Natural killer cell (primary cell): ENCODE measurements at regions not wholly inside any gene's neighbourhood (a gene's known extent, or its start where the extent isn't known, plus 50 kb on each side); places are given as distances from the start of the nearest gene placed in this dataset.

Experiments used
- ATAC-seq, 3 donors: fragments of 150-1000 bp in 2 of 3; fragments of 200-7000 bp in 1 of 3; cut with Tn5 transposase; 1 replicate in 1 of 3; 2 replicates in 2 of 3; pipeline ENCODE4 v1.10.0; 2021; ENCODE audit warnings: mild to moderate bottlenecking in 2 of 3, moderate library complexity in 2 of 3
- DNase-seq, 2 donors: peaks; one replicate each; pipeline versions ENCODE4 v3.0.0 to v3.0.0-alpha.2; 2013 to 2021; ENCODE audit warnings: mixed read lengths in 1 of 2
- H3K27ac ChIP-seq: one replicate; pipeline ENCODE4 v1.5.1; 2013; ENCODE audit warnings: mild to moderate bottlenecking, low read length
- H3K27me3 ChIP-seq: one replicate; pipeline ENCODE4 v1.6.1; 2013; ENCODE audit warnings: low read length; ENCODE audit not compliant: control insufficient read depth, insufficient read depth
- H3K36me3 ChIP-seq: one replicate; pipeline ENCODE4 v1.6.1; 2013; ENCODE audit warnings: low read length; ENCODE audit not compliant: control insufficient read depth, insufficient read depth
- H3K4me1 ChIP-seq: one replicate; pipeline ENCODE4 v1.6.1; 2013; ENCODE audit warnings: low read length; ENCODE audit not compliant: control insufficient read depth, insufficient read depth
- H3K4me3 ChIP-seq: one replicate; pipeline ENCODE4 v1.5.1; 2013; ENCODE audit warnings: low read length
- H3K9me3 ChIP-seq: one replicate; pipeline ENCODE4 v1.6.1; 2013; ENCODE audit warnings: low read length; ENCODE audit not compliant: control insufficient read depth, insufficient read depth
- H3K27ac Mint-ChIP-seq, 2 donors: one replicate each; pipeline ENCODE4 v1.8.0; 2022; ENCODE audit warnings: mild to moderate bottlenecking in 2 of 2, mixed read lengths in 2 of 2, moderate library complexity in 1 of 2
- H3K27me3 Mint-ChIP-seq, 2 donors: one replicate each; pipeline ENCODE4 v1.8.0; 2022; ENCODE audit warnings: low read depth in 2 of 2, mixed read lengths in 2 of 2
- H3K36me3 Mint-ChIP-seq: one replicate; pipeline ENCODE4 v1.8.0; 2022; ENCODE audit warnings: mixed read lengths
- H3K4me1 Mint-ChIP-seq, 2 donors: one replicate each; pipeline ENCODE4 v1.8.0; 2022; ENCODE audit warnings: mixed read lengths in 2 of 2
- H3K4me3 Mint-ChIP-seq: one replicate; pipeline ENCODE4 v1.8.0; 2022; ENCODE audit warnings: mild to moderate bottlenecking, moderate library complexity, mixed read lengths
- H3K9me3 Mint-ChIP-seq, 2 donors: one replicate each; pipeline ENCODE4 v1.8.0; 2022; ENCODE audit warnings: mixed read lengths in 2 of 2
- WGBS: methylation state at CpG from one replicate; pipeline ENCODE4 v1.1.7; 2013; ENCODE audit warnings: missing lambda C conversion rate; ENCODE audit not compliant: insufficient coverage; 5-methylcytosine and 5-hydroxymethylcytosine counted together
- intact Hi-C: fragments of 100-400 bp; cut with micrococcal nuclease; formaldehyde crosslinking; loops from one replicate; pipeline ENCODE4 v1.14.2; 2022
- TF ChIP-seq, protein P1 (sequence below): fragments of 200-600 bp; IDR thresholded peaks from one replicate; pipeline ENCODE4 v1.8.0; 2022; ENCODE audit warnings: antibody characterized with exemption

- intact Hi-C loops, result no loop called here
- H3K27me3 ChIP-seq, result no peaks in the 10 kb centered on the region
- DNase-seq, result no peak
- Mint-ChIP-seq H3K4me1 (no peaks in the 10 kb centered on the region), H3K9me3 (peaks cover 0 to 4% of the 10 kb centered on the region in 2 donors), H3K27ac (no peak overlapping the region), H3K36me3 (no peaks in the 10 kb centered on the region), H3K27me3 (no peaks in the 10 kb centered on the region), H3K4me3 (no peak overlapping the region)
- H3K4me1 ChIP-seq, result no peaks in the 10 kb centered on the region
- WGBS, result 100% methylated on average over 1 of the region's 1 CpG
- TF ChIP-seq, protein P1, sequence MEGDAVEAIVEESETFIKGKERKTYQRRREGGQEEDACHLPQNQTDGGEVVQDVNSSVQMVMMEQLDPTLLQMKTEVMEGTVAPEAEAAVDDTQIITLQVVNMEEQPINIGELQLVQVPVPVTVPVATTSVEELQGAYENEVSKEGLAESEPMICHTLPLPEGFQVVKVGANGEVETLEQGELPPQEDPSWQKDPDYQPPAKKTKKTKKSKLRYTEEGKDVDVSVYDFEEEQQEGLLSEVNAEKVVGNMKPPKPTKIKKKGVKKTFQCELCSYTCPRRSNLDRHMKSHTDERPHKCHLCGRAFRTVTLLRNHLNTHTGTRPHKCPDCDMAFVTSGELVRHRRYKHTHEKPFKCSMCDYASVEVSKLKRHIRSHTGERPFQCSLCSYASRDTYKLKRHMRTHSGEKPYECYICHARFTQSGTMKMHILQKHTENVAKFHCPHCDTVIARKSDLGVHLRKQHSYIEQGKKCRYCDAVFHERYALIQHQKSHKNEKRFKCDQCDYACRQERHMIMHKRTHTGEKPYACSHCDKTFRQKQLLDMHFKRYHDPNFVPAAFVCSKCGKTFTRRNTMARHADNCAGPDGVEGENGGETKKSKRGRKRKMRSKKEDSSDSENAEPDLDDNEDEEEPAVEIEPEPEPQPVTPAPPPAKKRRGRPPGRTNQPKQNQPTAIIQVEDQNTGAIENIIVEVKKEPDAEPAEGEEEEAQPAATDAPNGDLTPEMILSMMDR, result no peak
- H3K9me3 ChIP-seq, result no peaks in the 10 kb centered on the region
- H3K4me3 ChIP-seq, result no peak overlapping the region
- no peaks in the 10 kb centered on the region for H3K36me3 ChIP-seq
- ATAC-seq, result peak in 1 of 3 donors; percentile 17
- no peak overlapping the region for H3K27ac ChIP-seq
These were observed 314.7 kb downstream of the METTL4 start for GRCh38 chr18:2256577-2256976.

GRCh38 chr18:2258954-2259353, 312.4 kb downstream of the METTL4 start:
- TF ChIP-seq, protein P1, result no peak
- Histone ChIP-seq H3K36me3 (no peaks in the 10 kb centered on the region), H3K9me3 (no peaks in the 10 kb centered on the region), H3K4me3 (no peak overlapping the region), H3K27me3 (no peaks in the 10 kb centered on the region), H3K4me1 (no peaks in the 10 kb centered on the region), H3K27ac (no peak overlapping the region)
- peaks cover 0 to 4% of the 10 kb centered on the region in 2 donors for H3K9me3 Mint-ChIP-seq
- DNase-seq (no peak), ATAC-seq (no peak)
- H3K36me3 Mint-ChIP-seq, result no peaks in the 10 kb centered on the region
- no peaks in the 10 kb centered on the region for H3K4me1 Mint-ChIP-seq
- H3K27me3 Mint-ChIP-seq, result peaks cover 0 to 3% of the 10 kb centered on the region in 2 donors
- no peak overlapping the region for H3K27ac Mint-ChIP-seq
- H3K4me3 Mint-ChIP-seq, result no peak overlapping the region
- intact Hi-C loops, result no loop called here
- 97% methylated on average over 4 of the region's 6 CpGs for WGBS

DNA sequence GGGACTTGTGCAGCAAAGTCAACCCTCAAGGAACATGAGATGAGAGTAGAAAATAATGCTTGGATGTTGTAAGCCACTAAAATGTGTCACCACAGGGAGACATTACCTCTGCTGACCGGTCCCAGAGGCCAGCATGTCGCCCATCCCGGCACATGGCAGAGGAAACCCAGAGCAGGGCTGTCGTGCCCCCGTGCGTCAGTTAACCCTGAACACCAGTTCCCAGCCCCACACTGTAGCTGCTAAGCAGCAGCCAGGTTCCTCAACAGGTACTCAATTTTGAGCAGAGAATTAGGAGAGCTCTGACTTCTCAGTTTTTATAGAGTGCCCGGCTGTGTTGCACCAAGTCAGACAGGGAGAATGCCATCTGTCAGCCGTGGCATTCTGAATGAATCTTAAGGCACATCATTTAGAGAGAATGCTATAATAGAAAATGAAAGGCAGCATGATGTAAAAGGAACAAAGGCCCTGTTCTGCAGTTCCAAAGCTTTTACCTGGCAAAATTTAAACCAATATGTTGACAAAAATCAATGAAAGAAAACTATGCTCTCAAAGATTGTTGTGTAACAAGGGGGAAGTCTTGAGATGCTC, 307.9 kb downstream of the METTL4 start:
- H3K4me3 ChIP-seq, result no peak overlapping the region
- TF ChIP-seq, protein P1, result no peak
- H3K27me3 ChIP-seq, result no peaks in the 10 kb centered on the region
- Mint-ChIP-seq H3K27me3 (peaks cover 11 to 18% of the 10 kb centered on the region in 2 donors), H3K9me3 (peaks cover 0 to 3% of the 10 kb centered on the region in 2 donors), H3K4me1 (no peaks in the 10 kb centered on the region), H3K27ac (no peak overlapping the region), H3K36me3 (no peaks in the 10 kb centered on the region), H3K4me3 (no peak overlapping the region)
- DNase-seq, result no peak
- 90% methylated on average over 8 of the region's 8 CpGs for WGBS
- H3K9me3 ChIP-seq, result no peaks in the 10 kb centered on the region
- no peaks in the 10 kb centered on the region for H3K4me1 ChIP-seq
- H3K36me3 ChIP-seq, result no peaks in the 10 kb centered on the region
- no peak for ATAC-seq
- intact Hi-C loops, result no loop called here
- no peak overlapping the region for H3K27ac ChIP-seq

- Histone ChIP-seq H3K4me1 (no peaks in the 10 kb centered on the region), H3K27ac (no peak overlapping the region), H3K9me3 (no peaks in the 10 kb centered on the region), H3K36me3 (no peaks in the 10 kb centered on the region), H3K4me3 (no peak overlapping the region), H3K27me3 (no peaks in the 10 kb centered on the region)
- Mint-ChIP-seq H3K4me3 (no peak overlapping the region), H3K27ac (no peak overlapping the region), H3K36me3 (no peaks in the 10 kb centered on the region), H3K9me3 (no peaks in the 10 kb centered on the region), H3K27me3 (no peaks in the 10 kb centered on the region), H3K4me1 (no peaks in the 10 kb centered on the region)
- TF ChIP-seq, protein P1, result no peak
- intact Hi-C loops, result no loop called here
- no peak for ATAC-seq
- no peak for DNase-seq
- WGBS, result no CpG with 5 or more reads among the region's 2 CpGs
These were observed 296.7 kb downstream of the METTL4 start for GRCh38 chr18:2274613-2275012.
